ENCODE measurements at regions not wholly inside any gene's neighbourhood (a gene's known extent, or its start where the extent isn't known, plus 50 kb on each side); places are given as distances from the start of the nearest gene placed in this dataset.

DNA sequence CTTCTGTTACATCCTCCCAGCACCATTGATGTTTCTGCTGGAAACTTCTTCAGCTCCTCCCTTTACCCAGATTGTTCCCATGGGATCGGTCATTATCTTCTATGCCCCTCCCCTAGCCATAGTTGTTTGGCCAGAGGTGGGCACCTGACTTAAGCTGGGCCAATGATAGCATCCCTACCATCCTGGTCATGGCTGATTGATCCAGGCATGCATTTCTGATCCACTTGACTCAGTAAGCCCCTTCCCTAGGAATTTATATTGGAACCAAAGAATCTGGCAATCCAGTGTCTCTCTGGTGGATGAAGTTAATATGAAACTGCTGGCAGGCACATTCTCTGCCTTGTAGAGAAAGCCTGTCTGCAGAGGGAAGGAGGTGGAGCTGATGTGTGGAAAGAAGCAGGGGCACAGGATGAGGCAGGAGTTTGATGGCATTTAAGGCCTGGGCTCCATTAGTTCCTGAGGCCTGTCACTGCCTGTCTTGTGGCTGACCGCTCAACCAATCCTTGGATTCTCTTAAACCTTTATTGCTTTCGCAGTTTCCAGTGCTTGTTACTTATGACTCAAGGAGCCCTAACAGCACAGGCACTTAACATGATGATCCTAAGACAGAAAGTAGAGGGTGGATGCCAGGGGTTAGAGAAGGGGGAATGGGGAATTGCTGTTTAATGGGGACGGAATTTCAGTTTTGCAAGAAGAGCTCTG is 152.4 kb downstream of the ABCC12 start:
- TF ChIP-seq CTCF (IDR thresholded peaks at IDR 0.05; ENCODE audit: borderline replicate concordance, control extremely low read depth, extremely low read depth, insufficient read depth, missing control alignments), result no peak
- in situ Hi-C loops (cut with MboI; ENCODE audit: low sequenced_read_pairs, unreplicated experiment), result no loop called here
- no peak for DNase-seq (ENCODE audit: low spot score)

DNA sequence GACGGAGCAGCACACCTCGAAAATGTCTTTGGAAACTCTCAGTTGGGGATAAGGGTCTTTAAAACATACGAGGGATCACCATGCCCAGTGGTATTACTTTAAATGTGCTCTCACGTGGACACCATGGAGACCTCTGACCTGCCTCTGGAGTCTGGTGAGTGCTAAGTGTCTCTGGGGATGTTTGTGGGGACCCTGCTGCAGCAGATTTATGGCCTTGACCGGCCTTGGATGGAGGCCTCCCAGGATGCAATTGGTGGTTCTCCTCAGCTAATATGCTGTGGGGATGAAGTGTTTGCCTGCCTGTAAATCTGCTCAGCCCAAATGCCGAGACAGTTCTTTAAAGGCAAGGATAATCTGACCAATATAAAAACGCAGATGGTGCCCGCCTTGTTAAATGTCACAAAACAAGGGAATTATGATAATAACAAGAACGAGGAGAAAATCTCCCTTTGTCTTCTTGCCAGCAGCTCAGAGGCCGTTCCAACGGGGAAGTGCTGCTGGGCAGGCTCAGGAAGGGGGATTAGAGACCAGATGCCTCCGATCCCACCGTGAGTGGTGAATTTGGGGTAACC is 154.4 kb downstream of the ABCC12 start:
- in situ Hi-C loops (cut with MboI; ENCODE audit: low sequenced_read_pairs, unreplicated experiment), result no loop called here
- no peak for TF ChIP-seq CTCF (IDR thresholded peaks at IDR 0.05; ENCODE audit: borderline replicate concordance, control extremely low read depth, extremely low read depth, insufficient read depth, missing control alignments)
- DNase-seq (ENCODE audit: low spot score), result no peak

DNA sequence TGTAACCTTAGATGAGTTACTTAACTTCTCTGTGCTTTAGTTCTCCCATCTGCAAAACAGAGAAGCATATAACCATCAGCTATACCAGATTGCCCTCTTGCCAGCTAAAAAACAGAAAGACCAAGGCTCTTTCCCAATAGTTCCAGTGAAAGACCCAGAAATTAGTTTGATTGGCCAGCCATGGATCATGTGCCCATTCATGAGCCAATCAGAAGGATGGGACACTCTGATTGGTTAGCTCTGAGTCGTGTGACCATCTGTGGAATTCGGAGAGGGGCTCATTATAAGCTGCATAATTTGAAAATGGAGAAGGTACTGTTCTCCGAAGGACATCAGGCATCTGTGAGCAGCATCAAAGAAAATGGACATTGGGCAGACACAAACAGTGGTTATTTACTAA is 155.2 kb downstream of the ABCC12 start:
- TF ChIP-seq CTCF (IDR thresholded peaks at IDR 0.05; ENCODE audit: borderline replicate concordance, control extremely low read depth, extremely low read depth, insufficient read depth, missing control alignments), result no peak

GRCh38 chr16:47999595-47999994 is 156.2 kb downstream of the ABCC12 start:
- in situ Hi-C loops (cut with MboI; ENCODE audit: low sequenced_read_pairs, unreplicated experiment), result no loop called here

More for the DNA sequence above, 155.2 kb downstream of the ABCC12 start:
- DNase-seq (ENCODE audit: low spot score), result no peak
- in situ Hi-C loops (cut with MboI; ENCODE audit: low sequenced_read_pairs, unreplicated experiment), result no loop called here

DNA sequence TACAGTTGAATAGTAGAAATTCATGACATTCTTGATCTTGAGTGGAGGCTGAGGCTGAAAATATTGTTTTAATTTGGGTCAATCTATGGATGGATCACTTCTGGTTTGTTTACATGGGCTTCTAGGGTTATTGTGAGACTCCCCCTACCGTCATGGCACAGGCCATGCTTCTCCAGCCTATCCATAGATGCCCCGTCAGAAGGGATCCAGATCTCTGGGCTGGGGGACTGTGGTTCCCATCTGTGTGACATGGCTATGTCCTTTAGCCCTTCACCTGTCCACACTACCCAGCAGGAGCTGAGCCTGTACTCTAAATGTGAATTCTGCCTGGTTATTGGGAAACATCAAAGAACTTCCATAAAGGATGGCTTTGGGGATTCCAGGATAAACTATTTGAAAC is 160.4 kb downstream of the ABCC12 start:
- TF ChIP-seq CTCF (IDR thresholded peaks at IDR 0.05; ENCODE audit: borderline replicate concordance, control extremely low read depth, extremely low read depth, insufficient read depth, missing control alignments), result no peak
- in situ Hi-C loops (cut with MboI; ENCODE audit: low sequenced_read_pairs, unreplicated experiment), result no loop called here
- DNase-seq (ENCODE audit: low spot score), result no peak

More at GRCh38 chr16:47999595-47999994, 156.2 kb downstream of the ABCC12 start:
- no peak for TF ChIP-seq CTCF (IDR thresholded peaks at IDR 0.05; ENCODE audit: borderline replicate concordance, control extremely low read depth, extremely low read depth, insufficient read depth, missing control alignments)
- DNase-seq (ENCODE audit: low spot score), result no peak

DNA sequence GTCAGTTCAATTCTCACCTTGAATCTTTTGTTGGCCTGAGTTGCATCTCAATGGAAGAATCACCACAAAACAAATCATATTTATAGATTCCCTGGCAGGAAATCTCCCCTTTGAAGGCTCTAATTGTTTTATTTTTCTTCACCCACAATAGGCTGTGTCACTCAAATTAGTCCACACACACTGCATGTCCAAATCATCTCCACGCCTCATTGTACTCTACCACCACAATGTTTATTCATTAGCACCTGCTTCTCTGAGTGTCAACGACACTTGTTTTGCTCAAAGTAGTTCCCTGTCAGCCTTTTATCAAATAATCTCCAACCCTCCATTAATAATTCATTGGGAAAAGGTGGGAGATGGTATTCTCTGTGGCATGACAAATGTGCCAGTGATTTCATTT is 164.3 kb downstream of the ABCC12 start:
- in situ Hi-C loops (cut with MboI; ENCODE audit: low sequenced_read_pairs, unreplicated experiment), result no loop called here
- no peak for TF ChIP-seq CTCF (IDR thresholded peaks at IDR 0.05; ENCODE audit: borderline replicate concordance, control extremely low read depth, extremely low read depth, insufficient read depth, missing control alignments)

More for the DNA sequence above, 164.3 kb downstream of the ABCC12 start:
- DNase-seq (ENCODE audit: low spot score), result no peak
